T-helper 2 cell treated with Interferon-gamma antibody and Interleukin-4, amounts not matched to agents 5 μg/mL and 100 μg/mL, for 36 hours (primary cell): ENCODE measurements at regions not wholly inside any gene's neighbourhood (a gene's known extent, or its start where the extent isn't known, plus 50 kb on each side); places are given as distances from the start of the nearest gene placed in this dataset.
"Not testable (repeated sequence)": the region's sequence is repeated elsewhere in the genome, so short reads cannot be mapped to it uniquely, and the experiment has no call there.

ENCODE experiments used
- DNase-seq: peaks from one replicate; pipeline ENCODE4 v3.0.0; 2021; ENCODE audit warnings: low spot score
- H3K27ac Mint-ChIP-seq: one replicate; pipeline ENCODE4 v1.8.0; 2021; ENCODE audit warnings: mild to moderate bottlenecking, mixed read lengths
- H3K27me3 Mint-ChIP-seq: one replicate; pipeline ENCODE4 v1.8.0; 2021; ENCODE audit warnings: low read depth, mixed read lengths
- H3K36me3 Mint-ChIP-seq: one replicate; pipeline ENCODE4 v1.8.0; 2021; ENCODE audit warnings: low read depth, mixed read lengths
- H3K4me1 Mint-ChIP-seq: one replicate; pipeline ENCODE4 v1.8.0; 2021; ENCODE audit warnings: low read depth, mixed read lengths
- H3K4me3 Mint-ChIP-seq: one replicate; pipeline ENCODE4 v1.8.0; 2022; ENCODE audit warnings: mild to moderate bottlenecking, moderate library complexity, mixed read lengths
- H3K9me3 Mint-ChIP-seq: one replicate; pipeline ENCODE4 v1.8.0; 2021; ENCODE audit warnings: mixed read lengths

GRCh38 chr1:173342736-173343135 is 134.4 kb upstream of the PRDX6 start:
- no peak for DNase-seq

GRCh38 chr1:173344034-173344743 is 132.9 kb upstream of the PRDX6 start:
- DNase-seq: no peak
- Mint-ChIP-seq H3K4me1 (no peaks in the 10 kb centered on the region), H3K4me3 (no peak overlapping the region), H3K36me3 (no peaks in the 10 kb centered on the region), H3K27ac (no peak overlapping the region), H3K9me3 (no peaks in the 10 kb centered on the region), H3K27me3 (peaks cover 5% of the 10 kb centered on the region)

More at GRCh38 chr1:173342736-173343135, 134.4 kb upstream of the PRDX6 start:
- no peaks in the 10 kb centered on the region for H3K4me1 Mint-ChIP-seq
- no peaks in the 10 kb centered on the region for H3K9me3 Mint-ChIP-seq
- H3K27ac Mint-ChIP-seq: no peak overlapping the region
- H3K36me3 Mint-ChIP-seq: no peaks in the 10 kb centered on the region
- H3K27me3 Mint-ChIP-seq: peaks cover 5% of the 10 kb centered on the region
- no peak overlapping the region for H3K4me3 Mint-ChIP-seq

- DNase-seq: no peak
- no peak overlapping the region for H3K4me3 Mint-ChIP-seq
- H3K36me3 Mint-ChIP-seq: peaks cover 2% of the 10 kb centered on the region
- no peaks in the 10 kb centered on the region for H3K4me1 Mint-ChIP-seq
- H3K27me3 Mint-ChIP-seq: peaks cover 7% of the 10 kb centered on the region
- H3K27ac Mint-ChIP-seq: no peak overlapping the region
- H3K9me3 Mint-ChIP-seq: peaks cover 6% of the 10 kb centered on the region
Measured at GRCh38 chr1:173347282-173347818, 129.8 kb upstream of the PRDX6 start.

- not testable (repeated sequence) for DNase-seq, H3K4me1 Mint-ChIP-seq, H3K36me3 Mint-ChIP-seq, H3K27ac Mint-ChIP-seq, H3K27me3 Mint-ChIP-seq, H3K4me3 Mint-ChIP-seq
- H3K9me3 Mint-ChIP-seq: peaks cover 20% of the 10 kb centered on the region
Measured at GRCh38 chr1:173352635-173353034, 124.5 kb upstream of the PRDX6 start.

- H3K36me3 Mint-ChIP-seq: peaks cover 2% of the 10 kb centered on the region
- H3K4me1 Mint-ChIP-seq: peaks cover 3% of the 10 kb centered on the region
- no peak for DNase-seq
- H3K27ac Mint-ChIP-seq: no peak overlapping the region
- peaks cover 20% of the 10 kb centered on the region for H3K9me3 Mint-ChIP-seq
- no peak overlapping the region for H3K4me3 Mint-ChIP-seq
- H3K27me3 Mint-ChIP-seq: peaks cover 5% of the 10 kb centered on the region
Measured at GRCh38 chr1:173353350-173353749, 123.8 kb upstream of the PRDX6 start.

- Mint-ChIP-seq H3K36me3 (peaks cover 2% of the 10 kb centered on the region), H3K27ac (no peak overlapping the region), H3K4me3 (no peak overlapping the region), H3K9me3 (peaks cover 20% of the 10 kb centered on the region), H3K4me1 (peaks cover 3% of the 10 kb centered on the region), H3K27me3 (peaks cover 11% of the 10 kb centered on the region)
- DNase-seq: no peak
Measured at GRCh38 chr1:173354937-173355280, 122.2 kb upstream of the PRDX6 start.

- Mint-ChIP-seq H3K36me3 (peaks cover 2% of the 10 kb centered on the region), H3K9me3 (peaks cover 20% of the 10 kb centered on the region), H3K4me3 (no peak overlapping the region), H3K27ac (no peak overlapping the region), H3K27me3 (peaks cover 11% of the 10 kb centered on the region), H3K4me1 (peaks cover 3% of the 10 kb centered on the region)
- no peak for DNase-seq
Measured at GRCh38 chr1:173355281-173356031, 121.7 kb upstream of the PRDX6 start.

- peaks cover 2% of the 10 kb centered on the region for H3K36me3 Mint-ChIP-seq
Measured at GRCh38 chr1:173356191-173356762, 120.9 kb upstream of the PRDX6 start.

GRCh38 chr1:173360487-173361063 is 116.6 kb upstream of the PRDX6 start:
- H3K36me3 Mint-ChIP-seq: no peaks in the 10 kb centered on the region
- no peak overlapping the region for H3K4me3 Mint-ChIP-seq
- no peak overlapping the region for H3K27ac Mint-ChIP-seq
- DNase-seq: no peak
- peaks cover 10% of the 10 kb centered on the region for H3K27me3 Mint-ChIP-seq
- H3K9me3 Mint-ChIP-seq: no peaks in the 10 kb centered on the region
- H3K4me1 Mint-ChIP-seq: peaks cover under 1% of the 10 kb centered on the region

More at GRCh38 chr1:173356191-173356762, 120.9 kb upstream of the PRDX6 start:
- DNase-seq: no peak
- no peak overlapping the region for H3K4me3 Mint-ChIP-seq
- H3K4me1 Mint-ChIP-seq: peaks cover 3% of the 10 kb centered on the region
- no peak overlapping the region for H3K27ac Mint-ChIP-seq
- H3K9me3 Mint-ChIP-seq: peaks cover 20% of the 10 kb centered on the region
- H3K27me3 Mint-ChIP-seq: peaks cover 11% of the 10 kb centered on the region

- DNase-seq: no peak
- no peak overlapping the region for H3K27ac Mint-ChIP-seq
- no peak overlapping the region for H3K4me3 Mint-ChIP-seq
- H3K27me3 Mint-ChIP-seq: peaks cover 13% of the 10 kb centered on the region
- no peaks in the 10 kb centered on the region for H3K4me1 Mint-ChIP-seq
- no peaks in the 10 kb centered on the region for H3K36me3 Mint-ChIP-seq
- no peaks in the 10 kb centered on the region for H3K9me3 Mint-ChIP-seq
Measured at GRCh38 chr1:173362543-173362942, 114.6 kb upstream of the PRDX6 start.

- Mint-ChIP-seq H3K36me3 (no peaks in the 10 kb centered on the region), H3K4me1 (no peaks in the 10 kb centered on the region), H3K27me3 (peaks cover 9% of the 10 kb centered on the region), H3K4me3 (no peak overlapping the region), H3K27ac (no peak overlapping the region), H3K9me3 (no peaks in the 10 kb centered on the region)
- DNase-seq: no peak
Measured at GRCh38 chr1:173364827-173365226, 112.3 kb upstream of the PRDX6 start.

GRCh38 chr1:173365341-173365740 is 111.8 kb upstream of the PRDX6 start:
- Mint-ChIP-seq H3K36me3 (no peaks in the 10 kb centered on the region), H3K27me3 (peaks cover 9% of the 10 kb centered on the region), H3K9me3 (no peaks in the 10 kb centered on the region), H3K27ac (no peak overlapping the region), H3K4me1 (no peaks in the 10 kb centered on the region), H3K4me3 (no peak overlapping the region)
- no peak for DNase-seq

- Mint-ChIP-seq H3K4me3 (no peak overlapping the region), H3K36me3 (no peaks in the 10 kb centered on the region), H3K9me3 (no peaks in the 10 kb centered on the region)
Measured at GRCh38 chr1:173367136-173367535, 110.0 kb upstream of the PRDX6 start.

GRCh38 chr1:173370586-173370985 is 106.5 kb upstream of the PRDX6 start:
- H3K4me1 Mint-ChIP-seq, H3K27ac Mint-ChIP-seq, H3K36me3 Mint-ChIP-seq, H3K27me3 Mint-ChIP-seq, H3K4me3 Mint-ChIP-seq, DNase-seq, H3K9me3 Mint-ChIP-seq: not testable (repeated sequence)

More at GRCh38 chr1:173367136-173367535, 110.0 kb upstream of the PRDX6 start:
- Mint-ChIP-seq H3K27me3 (peaks cover 9% of the 10 kb centered on the region), H3K4me1 (no peaks in the 10 kb centered on the region), H3K27ac (no peak overlapping the region)
- DNase-seq: no peak
